Femur (tissue), 1 donor: ENCODE measurements at regions not wholly inside any gene's neighbourhood (a gene's known extent, or its start where the extent isn't known, plus 50 kb on each side); places are given as distances from the start of the nearest gene placed in this dataset.

Experiments
- DNase-seq: peaks from one replicate; pipeline ENCODE4 v3.0.0-alpha.2; 2017

DNA sequence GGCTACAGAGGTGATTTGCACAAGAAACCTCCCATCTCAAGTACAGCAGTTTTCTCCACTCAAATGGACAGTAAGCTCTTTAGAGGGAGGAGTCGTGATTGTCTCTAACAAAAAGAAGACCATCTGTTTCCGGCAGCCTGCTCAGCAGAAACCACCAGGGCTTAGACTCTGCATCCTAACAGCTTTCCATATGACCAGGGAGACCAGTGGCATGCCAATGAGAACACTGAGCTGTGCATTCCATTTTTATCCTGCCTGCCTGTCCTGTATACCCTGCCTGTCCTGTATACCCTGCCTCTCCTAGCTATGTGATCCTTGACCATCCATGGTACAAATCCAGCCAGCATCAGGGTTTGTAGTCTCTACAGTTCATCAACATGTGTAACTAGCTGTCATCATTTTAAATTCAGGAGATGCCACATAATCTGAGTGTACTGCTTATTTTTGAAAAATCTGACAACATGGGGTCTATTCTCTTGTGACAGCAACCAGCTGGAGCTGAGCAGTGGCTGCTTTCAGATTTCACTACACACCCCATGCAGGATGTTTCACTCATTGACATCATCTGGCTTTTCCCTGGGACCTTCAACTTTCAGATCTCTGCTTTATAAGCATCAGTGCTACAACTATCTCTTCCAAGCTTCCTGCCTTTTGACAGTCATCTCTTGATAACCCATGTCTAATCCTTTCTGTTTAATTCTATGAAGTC, 50.5 kb upstream of the POU2AF2 start:
- DNase-seq: no peak

- no peak for DNase-seq
These were observed 51.5 kb upstream of the POU2AF2 start for GRCh38 chr11:111193924-111194490.

DNA sequence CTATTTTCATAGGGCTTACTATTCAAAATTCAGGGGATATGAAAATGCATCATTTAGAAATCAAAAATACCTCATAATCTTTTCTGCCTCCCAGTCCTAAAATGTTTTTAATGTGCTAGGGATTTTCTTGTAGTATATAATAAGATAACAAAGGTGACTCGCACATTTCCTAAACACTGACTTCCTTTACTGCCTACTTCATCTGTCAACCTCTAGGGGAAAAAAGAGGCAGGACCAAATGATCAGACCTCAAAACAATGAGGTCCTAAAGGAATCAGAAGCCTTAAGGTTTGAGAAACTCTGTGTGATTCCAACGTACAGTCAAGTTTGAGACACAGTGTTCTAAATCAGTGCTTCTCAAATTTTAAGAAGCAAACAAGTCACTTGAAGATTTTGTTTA, 56.1 kb upstream of the POU2AF2 start:
- no peak for DNase-seq

DNA sequence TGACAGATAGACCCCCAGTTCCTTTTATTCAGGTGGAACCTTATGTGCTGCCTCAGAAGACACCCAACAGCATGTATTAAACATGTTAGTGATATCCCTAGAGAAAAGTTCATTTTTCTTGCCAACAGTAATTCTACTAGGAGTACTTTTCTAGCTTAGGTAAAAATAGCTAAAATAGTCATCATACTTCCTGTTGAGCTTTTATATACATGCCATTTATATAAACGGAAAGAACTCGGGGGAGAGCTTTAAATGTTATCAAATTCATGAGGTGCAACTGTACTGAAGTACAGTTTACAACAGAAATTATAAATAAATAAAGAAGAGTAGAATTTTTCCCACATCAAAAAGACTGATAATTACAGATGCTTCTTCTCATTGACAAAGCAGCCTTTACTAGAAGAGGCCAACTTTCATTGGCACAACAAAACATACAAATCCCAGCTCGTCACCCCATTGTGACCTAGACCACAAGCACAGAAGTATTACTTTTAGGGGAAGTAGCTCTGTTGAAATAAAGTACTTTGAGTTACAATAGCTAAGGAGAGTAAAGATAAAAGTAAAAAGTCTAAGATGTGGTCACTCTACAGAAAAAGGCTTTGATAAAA, 59.1 kb upstream of the POU2AF2 start:
- DNase-seq: no peak

DNA sequence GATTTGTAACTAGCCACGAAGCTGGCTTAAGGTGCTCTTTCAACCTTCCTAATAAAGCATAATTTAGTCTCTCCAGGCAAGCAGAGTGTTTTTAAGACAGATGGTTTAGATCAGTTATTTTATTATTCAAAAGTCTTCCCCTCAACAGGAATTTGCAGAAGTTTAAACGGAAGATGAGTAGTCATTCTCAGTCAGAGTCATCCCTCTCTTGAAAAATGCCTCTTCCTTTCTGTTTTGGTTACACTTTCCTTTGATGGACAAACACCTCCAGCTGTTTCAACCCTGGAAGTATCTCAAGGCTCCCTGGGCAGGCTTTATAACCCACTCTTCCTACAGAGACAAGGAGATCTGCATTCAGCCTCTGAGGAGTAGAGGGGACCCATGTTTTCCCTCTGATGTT, 60.3 kb upstream of the POU2AF2 start:
- DNase-seq: no peak

DNA sequence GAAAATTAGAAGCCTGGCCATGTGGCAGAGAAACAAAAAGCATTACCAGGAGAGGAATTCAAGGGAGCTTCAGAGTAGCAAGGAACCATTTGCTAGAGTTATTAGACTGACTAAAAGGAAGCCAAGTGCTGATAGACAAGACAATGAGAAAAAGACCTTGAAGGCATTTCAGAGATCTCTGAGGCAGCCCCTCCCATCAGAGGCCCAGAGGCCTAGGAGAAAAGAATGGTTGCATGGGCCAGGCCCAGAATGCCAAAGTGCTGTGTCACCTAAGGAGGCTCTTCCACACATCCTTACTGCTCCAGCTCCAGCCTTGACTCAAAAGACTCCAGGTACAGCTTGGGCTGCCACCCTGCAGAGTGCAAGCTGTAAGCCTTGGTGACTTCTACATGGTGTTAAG, 61.8 kb upstream of the POU2AF2 start:
- DNase-seq: no peak

- no peak for DNase-seq
These were observed 66.2 kb upstream of the POU2AF2 start for GRCh38 chr11:111179184-111179910.

DNA sequence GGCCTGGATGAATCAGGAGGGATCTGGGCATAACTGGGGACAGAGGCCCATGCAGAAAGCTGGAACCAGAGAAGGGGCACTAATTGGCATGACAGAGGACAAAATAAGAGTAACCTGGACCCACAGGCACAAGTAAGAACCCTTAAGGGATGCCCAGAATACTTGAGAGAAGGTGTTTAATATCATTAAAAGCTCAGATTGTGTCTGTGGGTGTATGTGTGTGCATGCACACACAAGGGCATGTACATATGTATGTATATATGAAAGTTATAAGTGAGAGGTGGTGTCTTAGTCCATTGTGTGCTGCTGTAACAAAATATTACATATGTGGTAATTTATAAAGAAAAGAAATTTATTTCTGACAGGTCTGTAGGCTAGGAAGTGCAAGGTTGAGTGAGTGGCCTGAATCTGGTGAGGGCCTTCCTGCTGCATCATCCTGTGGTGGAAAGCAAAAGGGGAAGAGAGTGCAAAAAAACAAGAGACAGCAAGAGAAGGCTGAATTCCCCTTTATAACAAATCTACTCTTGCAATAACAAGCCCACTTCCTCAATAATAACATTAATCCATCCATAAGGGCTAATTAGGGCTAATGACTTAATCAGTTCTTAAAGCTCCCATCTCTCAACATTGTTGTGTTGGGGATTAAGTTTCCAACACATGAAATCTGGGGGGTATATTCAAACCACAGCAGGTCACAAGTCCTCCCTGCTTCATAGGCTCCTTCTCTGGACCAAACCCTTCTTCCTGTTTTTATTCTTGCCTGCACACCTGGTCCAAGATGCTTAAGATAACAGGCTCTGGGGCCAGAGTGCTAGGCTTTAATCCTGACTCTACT, 68.3 kb upstream of the POU2AF2 start:
- no peak for DNase-seq

- DNase-seq: no peak
These were observed 68.9 kb upstream of the POU2AF2 start for GRCh38 chr11:111176603-111177002.

DNA sequence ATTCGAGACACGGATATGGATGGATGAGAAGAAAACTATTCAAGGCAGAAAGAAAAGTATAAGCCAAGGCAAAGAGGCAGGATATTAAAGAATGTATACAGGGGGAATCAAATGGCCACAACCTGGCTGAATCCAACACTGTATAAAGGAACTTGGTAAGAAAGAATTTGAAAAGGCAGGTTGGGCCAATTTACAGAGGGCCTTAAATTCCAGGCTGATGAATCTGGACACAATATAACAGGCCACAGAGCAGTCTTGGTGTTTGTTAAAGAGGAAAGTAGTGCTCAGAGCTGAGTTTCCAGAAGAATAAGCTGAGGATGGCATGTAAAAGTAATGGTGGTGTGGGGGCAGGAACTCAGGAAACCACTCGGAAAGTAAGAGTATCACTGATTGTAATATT, 72.3 kb upstream of the POU2AF2 start:
- DNase-seq: no peak

DNA sequence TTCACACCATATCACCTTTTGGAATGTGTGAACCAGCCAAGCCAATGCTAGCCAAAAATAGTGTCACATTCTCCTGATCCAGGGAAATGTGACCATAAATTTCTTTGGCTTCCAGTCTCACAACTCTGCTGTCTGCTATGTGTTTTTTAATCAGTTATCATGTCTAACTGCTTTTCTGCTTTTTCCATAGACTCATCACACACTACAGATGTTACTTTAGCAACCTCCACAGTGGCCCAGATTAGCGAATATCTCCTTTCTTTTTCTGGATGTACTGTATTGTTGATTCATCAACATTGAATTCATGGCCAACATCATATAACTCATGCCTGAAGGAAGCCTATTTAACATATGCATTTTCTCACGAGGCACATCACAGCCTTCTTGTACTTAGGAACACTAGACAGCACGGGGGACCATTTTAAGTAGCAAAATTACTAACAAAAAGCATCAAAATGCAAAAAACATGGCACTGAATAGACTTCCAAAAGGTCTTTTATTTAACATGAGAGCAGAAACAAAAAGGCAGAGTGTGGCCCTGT, 73.1 kb upstream of the POU2AF2 start:
- no peak for DNase-seq

GRCh38 chr11:111170761-111171379, 74.7 kb upstream of the POU2AF2 start:
- no peak for DNase-seq

- no peak for DNase-seq
These were observed 76.2 kb upstream of the POU2AF2 start for GRCh38 chr11:111169367-111169766.

DNA sequence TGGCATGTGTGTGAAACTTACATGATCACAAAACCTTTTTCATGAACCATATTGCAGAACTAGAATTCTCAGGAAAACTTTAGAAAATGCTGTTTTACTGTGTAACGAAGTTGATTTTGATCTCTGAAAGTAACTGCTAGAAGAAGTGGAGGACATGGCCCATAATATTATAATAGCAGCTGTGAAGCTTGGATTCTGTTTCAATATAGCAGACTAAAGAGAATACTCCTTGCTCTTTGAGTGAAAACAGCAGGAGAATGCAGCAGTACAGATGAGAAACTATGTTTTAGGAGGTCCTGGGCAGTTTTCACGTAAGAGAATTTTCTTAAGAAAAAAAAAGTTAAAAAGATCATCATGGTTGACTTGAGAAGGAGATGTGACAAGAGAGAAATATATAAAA, 76.7 kb upstream of the POU2AF2 start:
- no peak for DNase-seq

GRCh38 chr11:111167666-111168065, 77.9 kb upstream of the POU2AF2 start:
- no peak for DNase-seq

DNA sequence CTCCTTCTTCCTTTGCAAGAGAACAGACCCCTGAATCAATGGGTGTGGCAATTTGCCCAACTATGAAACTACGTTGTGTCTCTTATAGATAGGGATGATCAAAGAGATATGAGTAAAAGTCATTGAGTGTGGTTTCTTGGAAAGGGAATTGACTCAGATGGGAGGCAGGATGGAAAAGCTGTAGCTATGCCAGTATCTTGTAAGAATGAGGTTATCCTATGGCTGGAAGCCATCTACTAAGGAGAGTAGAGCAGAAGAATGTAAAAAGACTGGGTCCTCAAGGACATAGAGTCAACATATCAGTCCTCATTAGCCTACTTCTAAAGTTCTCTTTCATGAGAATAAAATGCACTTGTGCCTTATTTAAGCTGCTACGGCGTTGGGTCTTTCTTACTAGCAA, 78.9 kb upstream of the POU2AF2 start:
- DNase-seq: peak; percentile 21

DNA sequence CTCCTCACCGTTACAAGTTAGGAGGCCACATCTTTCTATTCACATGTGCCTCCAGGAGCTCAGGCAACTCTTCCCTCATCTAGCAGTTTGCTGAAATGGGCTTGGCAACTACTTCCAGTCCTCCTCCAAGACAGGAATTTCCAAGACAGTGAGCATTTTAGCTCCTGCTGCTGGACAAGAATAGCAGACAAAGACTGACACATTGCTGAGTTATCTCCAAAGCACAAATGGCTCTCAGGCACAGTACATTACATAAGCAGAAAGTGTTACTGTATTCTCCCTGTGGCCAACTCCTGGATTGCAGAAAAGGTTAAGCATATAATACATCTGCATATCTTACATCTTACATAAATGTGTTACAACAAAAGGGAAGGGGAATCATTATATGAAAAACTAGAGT, 83.2 kb upstream of the POU2AF2 start:
- DNase-seq: no peak

DNA sequence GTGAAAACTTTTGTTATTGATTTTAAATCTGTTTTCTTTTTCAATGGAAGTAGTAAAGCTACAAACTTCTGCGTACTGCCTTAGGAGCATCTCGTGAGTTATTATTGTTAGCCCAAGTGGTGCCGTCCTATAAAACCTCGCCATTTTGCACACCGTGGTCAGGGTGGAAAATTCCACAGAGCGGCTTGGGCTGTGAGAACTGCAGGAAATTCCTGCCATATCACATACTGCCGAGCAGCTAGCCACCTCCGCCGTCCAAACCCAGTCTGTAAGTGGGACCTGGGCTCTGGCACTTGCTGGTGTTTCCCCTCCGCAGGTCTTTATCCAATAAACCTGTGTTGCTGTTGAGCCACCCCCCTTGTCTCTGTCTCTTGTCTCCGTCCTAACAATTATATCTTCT, 88.0 kb upstream of the POU2AF2 start:
- no peak for DNase-seq

DNA sequence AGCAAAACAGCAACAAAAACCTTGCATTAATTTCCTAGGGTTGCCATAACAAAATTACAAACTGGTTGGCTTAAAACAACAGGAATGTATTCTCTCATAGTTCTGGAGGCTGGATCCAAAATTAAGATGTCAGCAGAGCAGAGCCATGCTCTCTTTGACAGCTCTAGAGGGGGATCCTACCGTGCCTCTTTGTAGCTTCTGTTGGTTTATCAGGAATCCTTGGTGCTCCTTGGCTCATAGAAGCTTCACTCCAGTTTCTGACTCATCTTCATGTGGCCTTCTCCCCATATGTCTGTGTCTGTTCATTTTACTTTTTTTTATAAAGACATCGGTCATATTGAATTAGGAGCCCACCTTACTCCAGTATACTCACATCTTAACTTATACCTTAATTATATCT, 90.5 kb upstream of the POU2AF2 start:
- DNase-seq: no peak

- DNase-seq: no peak
These were observed 92.3 kb upstream of the POU2AF2 start for GRCh38 chr11:111153194-111153593.

GRCh38 chr11:111148953-111149352, 96.6 kb upstream of the POU2AF2 start:
- DNase-seq: no peak

GRCh38 chr11:111148121-111148520, 97.4 kb upstream of the POU2AF2 start:
- DNase-seq: no peak
